HG03097 (cell line): ENCODE measurements at regions not wholly inside any gene's neighbourhood (a gene's known extent, or its start where the extent isn't known, plus 50 kb on each side); places are given as distances from the start of the nearest gene placed in this dataset.

Experiments used
- ATAC-seq: cut with Tn5 transposase; IDR thresholded peaks from one replicate; pipeline ENCODE4 v1.9.1; 2021; ENCODE audit not compliant: unreplicated experiment, low FRiP score

GRCh38 chr5:125034331-125034730, 287.9 kb upstream of the ZNF608 start:
- ATAC-seq = no peak

- ATAC-seq = no peak
Measured at GRCh38 chr5:125036494-125036893, 290.1 kb upstream of the ZNF608 start.

GRCh38 chr5:125037020-125037419, 290.6 kb upstream of the ZNF608 start:
- no peak for ATAC-seq

- no peak for ATAC-seq
Measured at GRCh38 chr5:125037530-125037929, 291.1 kb upstream of the ZNF608 start.

GRCh38 chr5:125038477-125038876, 292.0 kb upstream of the ZNF608 start:
- ATAC-seq = no peak

- ATAC-seq = no peak
Measured at GRCh38 chr5:125041798-125042197, 295.4 kb upstream of the ZNF608 start.

GRCh38 chr5:125042261-125042890, 295.9 kb upstream of the ZNF608 start:
- no peak for ATAC-seq

- ATAC-seq = no peak
Measured at GRCh38 chr5:125043781-125044391, 297.4 kb upstream of the ZNF608 start.

GRCh38 chr5:125044491-125045282, 298.2 kb upstream of the ZNF608 start:
- ATAC-seq = no peak

GRCh38 chr5:125045646-125046045, 299.2 kb upstream of the ZNF608 start:
- ATAC-seq = no peak

- no peak for ATAC-seq
Measured at GRCh38 chr5:125046838-125047237, 300.4 kb upstream of the ZNF608 start.

- no peak for ATAC-seq
Measured at GRCh38 chr5:125047871-125048270, 301.4 kb upstream of the ZNF608 start.

GRCh38 chr5:125049721-125050702, 303.6 kb upstream of the ZNF608 start:
- no peak for ATAC-seq

- ATAC-seq = no peak
Measured at GRCh38 chr5:125050926-125051325, 304.5 kb upstream of the ZNF608 start.

- ATAC-seq = no peak
Measured at GRCh38 chr5:125052584-125052983, 306.1 kb upstream of the ZNF608 start.

GRCh38 chr5:125053179-125053578, 306.7 kb upstream of the ZNF608 start:
- ATAC-seq = no peak

GRCh38 chr5:125054146-125054545, 307.7 kb upstream of the ZNF608 start:
- no peak for ATAC-seq

- no peak for ATAC-seq
Measured at GRCh38 chr5:125056671-125057485, 310.4 kb upstream of the ZNF608 start.

- no peak for ATAC-seq
Measured at GRCh38 chr5:125057912-125058826, 311.7 kb upstream of the ZNF608 start.
